Kidney epithelial cell (primary cell): ENCODE measurements at regions not wholly inside any gene's neighbourhood (a gene's known extent, or its start where the extent isn't known, plus 50 kb on each side); places are given as distances from the start of the nearest gene placed in this dataset.

Experiments
- DNase-seq: peaks from one replicate; pipeline ENCODE4 v3.0.0-alpha.2; 2010; ENCODE audit warnings: low read depth
- H3K27me3 ChIP-seq: 2 replicates; pipeline ENCODE4 v1.6.0; 2011; ENCODE audit warnings: low read length; ENCODE audit not compliant: control insufficient read depth, insufficient read depth
- H3K36me3 ChIP-seq: 2 replicates; pipeline ENCODE4 v1.5.1; 2011; ENCODE audit warnings: low read length; ENCODE audit not compliant: control insufficient read depth, insufficient read depth
- H3K4me3 ChIP-seq: 2 replicates; pipeline ENCODE4 v1.5.1; 2011; ENCODE audit warnings: low read depth, mild to moderate bottlenecking, control low read depth, low read length
- CTCF ChIP-seq: IDR thresholded peaks from 2 replicates; pipeline ENCODE4 v1.5.1; 2011; ENCODE audit warnings: mild to moderate bottlenecking, moderate library complexity, low read length, control low read depth, inconsistent platforms; ENCODE audit not compliant: insufficient read depth, poor library complexity, severe bottlenecking

DNA sequence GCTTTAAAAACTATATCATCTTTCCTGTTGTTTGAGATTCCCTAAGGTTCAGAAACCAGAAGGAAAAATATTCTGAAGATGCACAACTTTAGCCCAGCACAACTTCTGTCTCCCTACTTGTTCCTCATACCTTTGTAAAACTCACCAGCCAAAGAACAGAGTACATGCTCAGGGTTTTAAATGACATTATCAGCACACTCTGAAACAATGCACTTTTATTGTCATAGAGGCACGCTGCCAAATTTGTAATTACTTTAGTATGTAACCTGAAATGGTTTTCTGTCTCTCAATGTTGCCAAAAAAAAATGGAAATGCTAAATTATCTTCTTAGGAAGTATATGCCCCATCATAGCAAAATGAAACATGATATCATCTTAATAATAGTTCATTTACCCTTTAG, 383.6 kb upstream of the CDH6 start:
- H3K4me3 ChIP-seq = no peak overlapping the region
- no peaks in the 10 kb centered on the region for H3K36me3 ChIP-seq
- H3K27me3 ChIP-seq = no peaks in the 10 kb centered on the region
- DNase-seq = no peak
- no peak for TF ChIP-seq CTCF

GRCh38 chr5:30808996-30809395, 384.5 kb upstream of the CDH6 start:
- no peak overlapping the region for H3K4me3 ChIP-seq
- H3K36me3 ChIP-seq = no peaks in the 10 kb centered on the region
- no peak for TF ChIP-seq CTCF
- no peaks in the 10 kb centered on the region for H3K27me3 ChIP-seq
- DNase-seq = no peak

DNA sequence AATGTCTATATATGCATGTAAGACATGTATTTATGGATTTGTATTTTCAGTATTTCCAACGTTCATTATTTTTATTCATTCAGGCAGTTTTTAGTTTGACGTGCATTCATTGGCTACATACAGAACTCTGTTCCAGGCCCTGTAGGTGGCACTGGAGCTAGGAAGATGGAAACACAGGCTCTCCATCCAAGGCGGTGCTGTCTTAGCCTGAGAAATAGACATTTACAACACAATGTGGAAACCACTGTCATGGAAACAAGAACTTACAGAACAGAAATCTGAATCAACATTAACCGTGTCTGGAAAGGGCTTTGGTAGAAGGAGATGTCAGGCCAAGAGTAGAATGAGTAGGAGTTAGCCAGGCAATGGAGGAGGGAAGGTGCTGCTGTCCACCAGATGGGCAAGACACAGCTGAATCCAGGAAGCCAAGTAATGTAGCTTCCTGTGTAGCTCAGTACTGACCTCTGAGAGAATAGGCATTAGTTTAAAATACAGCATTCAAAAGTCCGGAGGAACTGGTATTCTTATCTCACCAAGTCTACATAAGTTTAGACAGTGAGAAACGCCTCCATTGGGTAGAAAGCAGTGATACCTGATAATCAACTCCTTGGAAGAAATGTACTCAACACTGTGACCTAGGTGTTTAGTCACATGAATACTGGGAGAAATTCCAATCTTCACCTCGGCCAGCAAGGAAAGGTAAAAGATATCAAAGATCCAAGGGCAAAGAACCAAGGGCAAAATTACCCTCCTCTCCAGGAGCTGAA, 388.6 kb upstream of the CDH6 start:
- peak; percentile 36 for TF ChIP-seq CTCF
- Histone ChIP-seq H3K36me3 (no peaks in the 10 kb centered on the region), H3K4me3 (no peak overlapping the region), H3K27me3 (no peaks in the 10 kb centered on the region)
- no peak for DNase-seq

DNA sequence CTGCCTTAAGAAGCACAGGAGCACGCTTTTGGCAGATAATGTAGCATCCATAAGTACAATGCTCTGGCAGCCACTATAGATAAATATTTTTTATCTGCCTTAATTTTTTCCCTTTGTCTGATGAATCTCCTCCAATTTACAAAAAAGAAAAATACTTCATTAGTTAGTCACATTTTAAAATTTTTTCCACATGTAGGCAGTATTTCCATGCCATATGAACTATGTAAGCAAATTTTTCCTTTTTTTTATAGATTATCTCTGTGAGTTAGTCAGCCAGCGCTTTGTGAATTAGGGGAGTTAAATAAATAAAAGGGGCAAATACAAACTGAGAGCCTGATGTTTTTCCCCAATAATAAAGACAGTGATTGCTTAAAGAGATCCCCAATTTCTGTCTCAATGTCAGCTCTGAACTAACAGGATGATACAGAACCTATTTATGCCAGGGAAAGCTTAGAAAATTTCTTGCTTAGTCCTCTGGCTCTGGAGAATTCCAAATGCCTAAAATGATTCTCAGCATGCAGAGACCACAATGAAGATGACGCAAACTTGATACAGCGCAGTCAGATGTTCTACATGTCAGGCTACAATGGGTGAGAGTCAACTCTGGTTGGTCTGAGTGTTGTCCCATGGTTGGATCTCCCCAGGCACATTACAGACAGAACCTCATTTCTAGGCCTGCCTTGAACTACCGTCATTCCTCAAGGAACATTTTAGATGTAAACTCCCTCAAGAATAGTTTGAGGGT, 390.4 kb upstream of the CDH6 start:
- DNase-seq = no peak

GRCh38 chr5:30781643-30782042, 411.8 kb upstream of the CDH6 start:
- Histone ChIP-seq H3K4me3 (no peak overlapping the region), H3K27me3 (no peaks in the 10 kb centered on the region), H3K36me3 (no peaks in the 10 kb centered on the region)
- TF ChIP-seq CTCF = no peak
- no peak for DNase-seq

More for the DNA sequence above, 390.4 kb upstream of the CDH6 start:
- no peak overlapping the region for H3K4me3 ChIP-seq
- no peaks in the 10 kb centered on the region for H3K36me3 ChIP-seq
- no peak for TF ChIP-seq CTCF
- no peaks in the 10 kb centered on the region for H3K27me3 ChIP-seq
